HS-5 (cell line): ENCODE measurements at regions not wholly inside any gene's neighbourhood (a gene's known extent, or its start where the extent isn't known, plus 50 kb on each side); places are given as distances from the start of the nearest gene placed in this dataset.

Experiments
- DNase-seq: peaks from one replicate; pipeline ENCODE4 v3.0.0-alpha.2; 2012; ENCODE audit warnings: low read depth

- DNase-seq, result no peak
Observed at GRCh38 chr7:94810496-94810895, 96.9 kb upstream of the PPP1R9A start.

DNA sequence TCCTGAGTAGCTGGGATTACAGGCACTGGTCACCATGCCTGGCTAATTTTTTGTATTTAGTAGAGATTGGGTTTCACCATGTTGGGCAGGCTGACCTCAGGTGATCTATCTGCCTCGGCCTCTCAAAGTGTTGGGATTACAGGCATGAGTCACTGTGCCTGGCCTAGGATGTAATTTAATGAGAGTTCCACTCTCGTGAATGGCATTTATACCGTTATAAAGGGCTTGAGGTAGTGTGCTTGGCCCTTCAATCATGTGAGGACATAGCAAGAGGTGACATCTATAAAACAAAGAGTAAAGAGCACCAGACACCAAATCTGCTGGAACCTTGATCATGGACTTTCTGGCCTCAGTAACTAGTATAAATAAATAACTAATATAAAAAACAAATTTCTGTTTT is 93.5 kb upstream of the PPP1R9A start:
- no peak for DNase-seq

DNA sequence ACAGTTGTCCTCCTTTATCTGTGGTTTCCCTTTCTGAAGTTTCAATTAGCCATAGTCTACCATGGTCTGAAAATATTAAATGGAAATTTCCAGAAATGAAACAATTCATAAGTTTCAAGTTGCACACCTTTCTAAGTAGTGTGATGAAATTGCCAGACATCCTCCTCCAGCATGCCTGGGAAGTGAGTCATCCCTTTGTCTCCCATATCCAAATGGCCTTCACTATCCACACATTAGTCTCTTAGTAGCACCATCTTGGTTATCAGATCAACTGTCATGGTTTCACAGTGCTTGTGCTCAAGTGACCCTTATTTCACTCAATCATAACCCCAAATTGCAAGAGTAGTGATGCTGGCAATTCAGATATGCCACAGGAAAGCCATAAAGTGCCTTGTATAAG is 83.4 kb upstream of the PPP1R9A start:
- peak; percentile 53 for DNase-seq

GRCh38 chr7:94829987-94830386 is 77.4 kb upstream of the PPP1R9A start:
- DNase-seq, result no peak

- DNase-seq, result no peak
Observed at GRCh38 chr7:94832051-94832450, 75.3 kb upstream of the PPP1R9A start.

- no peak for DNase-seq
Observed at GRCh38 chr7:94834359-94834758, 73.0 kb upstream of the PPP1R9A start.

- DNase-seq, result no peak
Observed at GRCh38 chr7:94838717-94839116, 68.7 kb upstream of the PPP1R9A start.

DNA sequence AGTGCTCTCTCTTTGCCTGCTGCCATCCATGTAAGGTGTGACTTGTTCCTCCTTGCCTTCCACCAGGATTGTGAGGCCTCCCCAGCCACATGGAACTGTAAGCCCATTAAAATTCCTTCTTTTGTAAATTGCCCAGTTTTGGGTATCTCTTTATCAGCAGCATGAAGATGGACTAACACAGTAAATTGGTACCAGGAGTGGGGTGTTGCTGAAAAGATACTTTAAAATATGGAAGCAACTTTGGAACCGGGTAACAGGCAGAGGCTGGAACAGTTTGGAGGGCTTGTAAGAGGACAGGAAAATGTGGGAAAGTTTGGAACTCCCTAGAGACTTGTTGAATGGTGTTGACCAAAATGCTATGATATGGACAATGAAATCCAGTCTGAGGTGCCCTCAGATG is 63.8 kb upstream of the PPP1R9A start:
- no peak for DNase-seq

- DNase-seq, result no peak
Observed at GRCh38 chr7:94848531-94848930, 58.9 kb upstream of the PPP1R9A start.

GRCh38 chr7:94848992-94849576 is 58.3 kb upstream of the PPP1R9A start:
- DNase-seq, result no peak

- DNase-seq, result no peak
Observed at GRCh38 chr7:94849636-94850208, 57.7 kb upstream of the PPP1R9A start.

GRCh38 chr7:94855589-94855988 is 51.8 kb upstream of the PPP1R9A start:
- no peak for DNase-seq

DNA sequence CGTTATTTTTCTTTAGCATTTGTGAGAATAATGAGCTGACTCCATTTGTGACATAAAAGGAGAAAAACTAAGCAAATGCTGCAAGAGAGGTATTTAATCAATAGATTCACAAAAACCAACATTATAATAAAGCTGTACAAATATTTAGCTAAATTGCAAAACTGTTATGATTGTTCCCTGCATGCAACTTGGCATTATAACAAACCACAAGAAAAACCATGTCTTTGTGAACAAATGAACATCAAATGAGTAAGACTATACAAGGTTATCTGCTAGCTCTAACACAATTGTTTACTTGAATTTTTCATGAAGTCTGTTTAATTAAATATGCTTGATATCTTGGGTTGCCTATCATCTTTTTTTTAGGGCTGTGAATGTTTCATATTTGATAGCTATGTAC is 50.8 kb upstream of the PPP1R9A start:
- no peak for DNase-seq
